Endodermal cell (in vitro differentiated cells): ENCODE measurements at regions not wholly inside any gene's neighbourhood (a gene's known extent, or its start where the extent isn't known, plus 50 kb on each side); places are given as distances from the start of the nearest gene placed in this dataset.

Experiments used
- DNase-seq: peaks from one replicate; pipeline ENCODE4 v3.0.0-alpha.2; 2017
- H3K27ac ChIP-seq: 2 replicates; pipeline ENCODE4 v1.5.1; 2013; ENCODE audit warnings: mild to moderate bottlenecking, low read depth, low read length, moderate library complexity
- H3K27me3 ChIP-seq: 2 replicates; pipeline ENCODE4 v1.6.1; 2013; ENCODE audit warnings: mild to moderate bottlenecking, low read length, moderate library complexity; ENCODE audit not compliant: insufficient read depth, control insufficient read depth, poor library complexity, severe bottlenecking
- H3K36me3 ChIP-seq: 2 replicates; pipeline ENCODE4 v1.7.0; 2013; ENCODE audit warnings: mild to moderate bottlenecking, low read length, moderate library complexity; ENCODE audit not compliant: control insufficient read depth, insufficient read depth
- H3K4me1 ChIP-seq: one replicate; pipeline ENCODE4 v1.7.0; 2013; ENCODE audit warnings: low read length; ENCODE audit not compliant: control insufficient read depth, insufficient read depth
- H3K4me3 ChIP-seq: 2 replicates; pipeline ENCODE4 v1.5.1; 2013; ENCODE audit warnings: mild to moderate bottlenecking, low read length, moderate library complexity
- H3K9ac ChIP-seq: 2 replicates; pipeline ENCODE4 v1.6.1; 2013; ENCODE audit warnings: mild to moderate bottlenecking, low read length, moderate library complexity; ENCODE audit not compliant: poor library complexity, severe bottlenecking; ENCODE audit errors: extremely low read depth
- H3K9me3 ChIP-seq: 2 replicates; pipeline ENCODE4 v1.6.1; 2013; ENCODE audit warnings: mild to moderate bottlenecking, low read length, moderate library complexity; ENCODE audit not compliant: control insufficient read depth
- H3K27ac Mint-ChIP-seq: 2 replicates; pipeline ENCODE4 v1.8.0; 2020; ENCODE audit warnings: mixed read lengths
- H3K27me3 Mint-ChIP-seq: 2 replicates; pipeline ENCODE4 v1.8.0; 2021; ENCODE audit warnings: mild to moderate bottlenecking, mixed read lengths; ENCODE audit not compliant: insufficient read depth
- H3K36me3 Mint-ChIP-seq: 2 replicates; pipeline ENCODE4 v1.8.0; 2020; ENCODE audit warnings: low read depth, mixed read lengths
- H3K4me1 Mint-ChIP-seq: 2 replicates; pipeline ENCODE4 v1.8.0; 2020; ENCODE audit warnings: mixed read lengths
- H3K4me3 Mint-ChIP-seq: 2 replicates; pipeline ENCODE4 v1.8.0; 2020; ENCODE audit warnings: mild to moderate bottlenecking, moderate library complexity, mixed read lengths
- H3K9me3 Mint-ChIP-seq: 2 replicates; pipeline ENCODE4 v1.8.0; 2020; ENCODE audit warnings: mild to moderate bottlenecking, mixed read lengths
- WGBS, 2 experiments: methylation state at CpG; one replicate each; pipeline versions ENCODE4 v1.1.5 to v1.1.7; 2013; ENCODE audit warnings: missing lambda C conversion rate in 2 of 2, mixed read lengths in 1 of 2; ENCODE audit not compliant: insufficient coverage in 1 of 2, insufficient read length in 1 of 2; 5-methylcytosine and 5-hydroxymethylcytosine counted together
- TF ChIP-seq, protein P1 (sequence below): fragments of 200-600 bp; sonication (generic); conservative IDR thresholded peaks from 2 replicates; pipeline ENCODE4 v1.5.0; 2021; ENCODE audit warnings: antibody characterized with exemption, mild to moderate bottlenecking

GRCh38 chr20:43799150-43799711, 72.4 kb upstream of the GTSF1L start:
- H3K27ac Mint-ChIP-seq = no peak overlapping the region
- TF ChIP-seq, protein P1, sequence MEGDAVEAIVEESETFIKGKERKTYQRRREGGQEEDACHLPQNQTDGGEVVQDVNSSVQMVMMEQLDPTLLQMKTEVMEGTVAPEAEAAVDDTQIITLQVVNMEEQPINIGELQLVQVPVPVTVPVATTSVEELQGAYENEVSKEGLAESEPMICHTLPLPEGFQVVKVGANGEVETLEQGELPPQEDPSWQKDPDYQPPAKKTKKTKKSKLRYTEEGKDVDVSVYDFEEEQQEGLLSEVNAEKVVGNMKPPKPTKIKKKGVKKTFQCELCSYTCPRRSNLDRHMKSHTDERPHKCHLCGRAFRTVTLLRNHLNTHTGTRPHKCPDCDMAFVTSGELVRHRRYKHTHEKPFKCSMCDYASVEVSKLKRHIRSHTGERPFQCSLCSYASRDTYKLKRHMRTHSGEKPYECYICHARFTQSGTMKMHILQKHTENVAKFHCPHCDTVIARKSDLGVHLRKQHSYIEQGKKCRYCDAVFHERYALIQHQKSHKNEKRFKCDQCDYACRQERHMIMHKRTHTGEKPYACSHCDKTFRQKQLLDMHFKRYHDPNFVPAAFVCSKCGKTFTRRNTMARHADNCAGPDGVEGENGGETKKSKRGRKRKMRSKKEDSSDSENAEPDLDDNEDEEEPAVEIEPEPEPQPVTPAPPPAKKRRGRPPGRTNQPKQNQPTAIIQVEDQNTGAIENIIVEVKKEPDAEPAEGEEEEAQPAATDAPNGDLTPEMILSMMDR = no peak
- no peaks in the 10 kb centered on the region for H3K36me3 ChIP-seq

GRCh38 chr20:43798291-43799149, 71.7 kb upstream of the GTSF1L start:
- no peak for DNase-seq
- H3K4me3 ChIP-seq = no peak overlapping the region
- no peaks in the 10 kb centered on the region for H3K27me3 ChIP-seq
- H3K4me1 ChIP-seq = no peaks in the 10 kb centered on the region
- no peak overlapping the region for H3K4me3 Mint-ChIP-seq
- no peak overlapping the region for H3K27ac ChIP-seq
- H3K27ac Mint-ChIP-seq = no peak overlapping the region
- peaks cover 3% of the 10 kb centered on the region for H3K27me3 Mint-ChIP-seq
- peaks cover 7% of the 10 kb centered on the region for H3K9me3 ChIP-seq
- WGBS, 2 experiments = 83 to 94% methylated on average over 3 to 7 of the region's 7 CpGs
- H3K9me3 Mint-ChIP-seq = peaks cover 10% of the 10 kb centered on the region
- TF ChIP-seq, protein P1 = no peak
- H3K36me3 Mint-ChIP-seq = no peaks in the 10 kb centered on the region
- H3K4me1 Mint-ChIP-seq = no peaks in the 10 kb centered on the region
- no peak overlapping the region for H3K9ac ChIP-seq
- no peaks in the 10 kb centered on the region for H3K36me3 ChIP-seq

More at GRCh38 chr20:43799150-43799711, 72.4 kb upstream of the GTSF1L start:
- Mint-ChIP-seq H3K4me1 (no peaks in the 10 kb centered on the region), H3K36me3 (no peaks in the 10 kb centered on the region), H3K27me3 (peaks cover 3% of the 10 kb centered on the region), H3K9me3 (peaks cover 16% of the 10 kb centered on the region), H3K4me3 (no peak overlapping the region)
- Histone ChIP-seq H3K27ac (no peak overlapping the region), H3K4me1 (no peaks in the 10 kb centered on the region), H3K9me3 (peaks cover 14% of the 10 kb centered on the region), H3K9ac (no peak overlapping the region), H3K27me3 (no peaks in the 10 kb centered on the region), H3K4me3 (no peak overlapping the region)
- no peak for DNase-seq
- WGBS, 2 experiments = 85 to 94% methylated on average over 7 to 11 of the region's 11 CpGs

- Mint-ChIP-seq H3K9me3 (peaks cover 13% of the 10 kb centered on the region), H3K4me3 (no peak overlapping the region), H3K27me3 (peaks cover 6% of the 10 kb centered on the region), H3K4me1 (no peaks in the 10 kb centered on the region), H3K36me3 (no peaks in the 10 kb centered on the region), H3K27ac (no peak overlapping the region)
- DNase-seq = no peak
- Histone ChIP-seq H3K4me1 (no peaks in the 10 kb centered on the region), H3K36me3 (no peaks in the 10 kb centered on the region), H3K9ac (no peak overlapping the region), H3K27me3 (no peaks in the 10 kb centered on the region), H3K27ac (no peak overlapping the region), H3K9me3 (peaks cover 14% of the 10 kb centered on the region), H3K4me3 (no peak overlapping the region)
- TF ChIP-seq, protein P1 = no peak
- 84 to 90% methylated on average over 2 of the region's 2 CpGs for WGBS, 2 experiments
Observed at GRCh38 chr20:43794326-43794725, 67.5 kb upstream of the GTSF1L start.
